ENCODE measurements at regions not wholly inside any gene's neighbourhood (a gene's known extent, or its start where the extent isn't known, plus 50 kb on each side); places are given as distances from the start of the nearest gene placed in this dataset.

DNA sequence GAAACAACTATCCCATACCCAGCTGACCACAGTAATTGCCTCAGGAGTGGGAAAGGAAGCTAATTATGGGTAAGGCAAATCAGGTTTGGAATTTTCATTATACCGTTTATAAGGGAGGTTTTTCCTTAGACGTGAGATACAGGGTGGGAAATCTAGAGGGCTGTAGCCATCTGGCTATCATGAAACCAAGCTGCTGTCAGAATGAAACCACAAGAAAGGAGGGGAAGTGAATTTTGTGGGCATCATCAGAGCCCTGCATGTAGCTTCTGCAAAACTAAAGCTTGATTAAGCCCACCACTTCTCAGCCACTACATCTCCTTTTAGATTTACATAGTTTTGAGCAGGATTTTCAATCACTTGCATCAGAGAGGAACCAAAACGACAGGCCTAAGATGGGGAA lies 893.5 kb downstream of the TUSC7 start:
- H3K9me3 ChIP-seq, result no peaks in the 10 kb centered on the region
- DNase-seq, result peak in 1 of 2 donors; percentile 35
- no peaks in the 10 kb centered on the region for H3K27me3 ChIP-seq
- no peak overlapping the region for H3K4me3 ChIP-seq
- TF ChIP-seq EP300 (IDR thresholded peaks at IDR 0.05) (no peak), POLR2A (IDR thresholded peaks at IDR 0.05) (no peak), POLR2AphosphoS5 (IDR thresholded peaks at IDR 0.05) (no peak), CTCF (IDR thresholded peaks at IDR 0.05) (no peak)
- H3K4me1 ChIP-seq, result no peaks in the 10 kb centered on the region
- no peaks in the 10 kb centered on the region for H3K36me3 ChIP-seq
- 49 to 60% (median 50%) methylated on average over 3 of the region's 3 CpGs for WGBS, 5 donors
- no peak overlapping the region for H3K27ac ChIP-seq
- intact Hi-C loops (cut with DNase I; ENCODE audit: low total_unique reads), result no loop called here

- H3K4me3 ChIP-seq, result no peak overlapping the region
- no peak overlapping the region for H3K27ac ChIP-seq
- TF ChIP-seq CTCF (IDR thresholded peaks at IDR 0.05) (no peak), POLR2AphosphoS5 (IDR thresholded peaks at IDR 0.05) (no peak), EP300 (IDR thresholded peaks at IDR 0.05) (no peak), POLR2A (IDR thresholded peaks at IDR 0.05) (no peak)
- peaks cover 0 to 8% (median 0%) of the 10 kb centered on the region in 4 donors for H3K9me3 ChIP-seq
- no peaks in the 10 kb centered on the region for H3K36me3 ChIP-seq
- intact Hi-C loops (cut with DNase I; ENCODE audit: low total_unique reads), result no loop called here
- no peaks in the 10 kb centered on the region for H3K4me1 ChIP-seq
- no peak for DNase-seq
- no peaks in the 10 kb centered on the region for H3K27me3 ChIP-seq
- 47 to 75% (median 71%) methylated on average over 2 of the region's 2 CpGs for WGBS, 5 donors
Observed at GRCh38 chr3:117606866-117607265, 897.3 kb downstream of the TUSC7 start.

DNA sequence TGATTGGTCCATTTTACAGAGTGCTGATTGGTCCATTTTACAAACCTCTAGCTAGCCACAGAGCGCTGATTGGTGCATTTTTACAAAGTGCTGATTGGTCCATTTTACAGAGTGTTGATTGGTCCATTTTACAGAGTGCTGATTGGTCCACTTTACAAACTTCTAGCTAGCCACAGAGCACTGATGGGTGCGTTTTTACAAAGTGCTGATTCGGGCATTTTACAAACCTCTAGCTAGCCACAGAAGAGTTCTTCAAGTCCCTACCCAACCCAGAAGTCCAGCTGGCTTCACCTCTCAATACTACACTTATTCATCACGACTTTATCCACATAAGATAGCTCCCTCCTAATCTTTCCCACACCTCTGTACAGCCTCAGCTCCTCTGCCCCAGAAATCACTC lies 899.8 kb downstream of the TUSC7 start:
- Histone ChIP-seq H3K27me3 (no peaks in the 10 kb centered on the region), H3K27ac (no peak overlapping the region), H3K4me1 (no peaks in the 10 kb centered on the region), H3K4me3 (no peak overlapping the region), H3K36me3 (no peaks in the 10 kb centered on the region), H3K9me3 (peaks cover 0 to 8% (median 0%) of the 10 kb centered on the region in 4 donors)
- no peak for DNase-seq
- intact Hi-C loops (cut with DNase I; ENCODE audit: low total_unique reads), result no loop called here
- TF ChIP-seq POLR2A (IDR thresholded peaks at IDR 0.05), result no peak
- TF ChIP-seq EP300 (IDR thresholded peaks at IDR 0.05), result no peak
- no peak for TF ChIP-seq POLR2AphosphoS5 (IDR thresholded peaks at IDR 0.05)
- no peak for TF ChIP-seq CTCF (IDR thresholded peaks at IDR 0.05)
- 61 to 79% (median 71%) methylated on average over 4 of the region's 4 CpGs for WGBS, 5 donors

DNA sequence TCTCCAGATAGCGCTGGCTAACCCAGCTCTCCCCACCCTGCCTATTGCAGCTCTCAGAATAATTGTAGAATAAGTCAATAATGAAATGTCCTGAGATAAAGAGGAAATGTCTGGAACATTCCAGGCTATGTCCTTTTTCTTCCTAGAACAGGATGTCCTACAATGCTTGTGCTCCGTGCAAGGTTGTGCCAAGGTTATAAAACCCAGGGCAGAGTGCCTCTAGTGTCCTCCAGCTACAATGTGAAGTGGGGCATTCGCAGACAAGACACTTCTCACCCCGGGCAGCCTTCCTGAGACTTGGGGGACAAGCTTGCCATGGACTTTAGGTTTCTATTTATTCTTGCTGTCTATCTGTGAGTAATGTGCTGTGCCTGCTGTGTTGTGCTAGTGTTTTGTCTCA lies 900.6 kb downstream of the TUSC7 start:
- no peaks in the 10 kb centered on the region for H3K4me1 ChIP-seq
- H3K27me3 ChIP-seq, result no peaks in the 10 kb centered on the region
- no peak overlapping the region for H3K27ac ChIP-seq
- no peak overlapping the region for H3K4me3 ChIP-seq
- peaks cover 0 to 8% (median 0%) of the 10 kb centered on the region in 4 donors for H3K9me3 ChIP-seq
- intact Hi-C loops (cut with DNase I; ENCODE audit: low total_unique reads), result no loop called here
- 61 to 74% (median 65%) methylated on average over 4 of the region's 4 CpGs for WGBS, 5 donors
- DNase-seq, result no peak
- no peaks in the 10 kb centered on the region for H3K36me3 ChIP-seq
- no peak for TF ChIP-seq EP300 (IDR thresholded peaks at IDR 0.05)
- no peak for TF ChIP-seq CTCF (IDR thresholded peaks at IDR 0.05)
- TF ChIP-seq POLR2A (IDR thresholded peaks at IDR 0.05), result no peak
- TF ChIP-seq POLR2AphosphoS5 (IDR thresholded peaks at IDR 0.05), result no peak
